Small intestine (tissue), 7 donors: ENCODE measurements at regions not wholly inside any gene's neighbourhood (a gene's known extent, or its start where the extent isn't known, plus 50 kb on each side); places are given as distances from the start of the nearest gene placed in this dataset.

Experiments used
- DNase-seq, 2 donors: peaks; one replicate each; pipeline versions ENCODE4 v3.0.0 to v3.0.0-alpha.2; 2013
- FAIRE-seq: peaks from 2 replicates; lab custom pipeline; 2012; peaks lifted over from hg19 to GRCh38; lab: Jason Lieb, UNC
- H3K27ac ChIP-seq, 3 donors: one replicate each; pipeline ENCODE4 v1.5.1; 2013; ENCODE audit warnings: low read length in 2 of 3, mild to moderate bottlenecking in 2 of 3, control low read depth in 1 of 3, inconsistent platforms in 1 of 3, low read depth in 1 of 3, moderate library complexity in 1 of 3
- H3K27me3 ChIP-seq, 3 donors: one replicate each; pipeline ENCODE4 v1.6.1; 2013; ENCODE audit warnings: low read length in 3 of 3, inconsistent platforms in 1 of 3; ENCODE audit not compliant: control insufficient read depth in 3 of 3, insufficient read depth in 3 of 3
- H3K36me3 ChIP-seq, 3 donors: one replicate each; pipeline ENCODE4 v1.6.1; 2013; ENCODE audit warnings: low read length in 3 of 3, inconsistent platforms in 1 of 3, low read depth in 1 of 3, mild to moderate bottlenecking in 1 of 3, moderate library complexity in 1 of 3; ENCODE audit not compliant: control insufficient read depth in 3 of 3, insufficient read depth in 2 of 3
- H3K4me1 ChIP-seq, 3 donors: one replicate each; pipeline ENCODE4 v1.6.1; 2013; ENCODE audit warnings: low read length in 2 of 3, inconsistent platforms in 1 of 3, low read depth in 1 of 3, mild to moderate bottlenecking in 1 of 3, moderate library complexity in 1 of 3; ENCODE audit not compliant: control insufficient read depth in 3 of 3, insufficient read depth in 2 of 3
- H3K4me3 ChIP-seq, 3 donors: one replicate each; pipeline ENCODE4 v1.5.1; 2013; ENCODE audit warnings: low read length in 3 of 3, control low read depth in 1 of 3, inconsistent platforms in 1 of 3, low read depth in 1 of 3, mild to moderate bottlenecking in 1 of 3, moderate library complexity in 1 of 3
- H3K9me3 ChIP-seq, 2 donors: one replicate each; pipeline ENCODE4 v1.6.1; 2013; ENCODE audit warnings: low read depth in 1 of 2, low read length in 1 of 2; ENCODE audit not compliant: control insufficient read depth in 2 of 2, insufficient read depth in 1 of 2
- WGBS, 3 donors: extraction: QIAGEN DNeasy Blood & Tissue Kit; methylation state at CpG; one replicate each; pipeline ENCODE4 v1.1.7; 2013; 5-methylcytosine and 5-hydroxymethylcytosine counted together
- donor health status: healthy with polysubstance abuse.
- donor health status: control.
- donor health status: control.
- donor health status: Bipolar disorder and iron deficiency.
- donor health status: healthy.

DNA sequence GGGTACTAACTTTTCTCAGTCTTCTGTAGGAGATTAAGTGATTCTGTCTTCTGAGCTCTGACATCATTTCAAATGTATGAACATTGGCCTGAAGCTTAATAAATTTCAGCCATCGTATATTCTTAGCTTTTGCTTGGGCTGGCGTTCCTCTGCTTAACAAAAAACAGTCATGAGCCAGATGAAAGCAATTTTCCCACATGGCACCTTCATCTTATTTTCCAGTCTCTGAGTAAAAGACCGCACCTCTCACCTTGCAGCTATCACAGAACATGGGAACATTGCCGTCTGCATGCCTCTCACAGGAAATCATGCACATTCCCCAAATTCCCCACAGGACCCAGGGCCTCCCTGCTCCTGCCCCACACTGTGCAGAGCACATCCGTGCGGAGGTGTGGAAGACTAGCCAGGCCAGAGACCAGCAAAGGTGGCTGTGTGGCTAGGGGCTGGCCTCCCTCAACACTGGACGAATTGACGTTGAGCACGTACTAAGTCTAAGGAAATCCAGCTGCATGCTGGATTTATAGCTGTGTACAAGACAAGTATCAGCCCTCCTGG, 531.8 kb upstream of the ID2 start:
- WGBS, 3 donors, result 85 to 96% (median 92%) methylated on average over 9 of the region's 9 CpGs
- DNase-seq (no peak), FAIRE-seq (no peak)
- no peaks in the 10 kb centered on the region for H3K9me3 ChIP-seq
- H3K4me1 ChIP-seq, result peaks cover 0 to 17% (median 0%) of the 10 kb centered on the region in 3 donors
- H3K27me3 ChIP-seq, result no peaks in the 10 kb centered on the region
- no peaks in the 10 kb centered on the region for H3K36me3 ChIP-seq
- H3K4me3 ChIP-seq, result no peak overlapping the region
- no peak overlapping the region for H3K27ac ChIP-seq

DNA sequence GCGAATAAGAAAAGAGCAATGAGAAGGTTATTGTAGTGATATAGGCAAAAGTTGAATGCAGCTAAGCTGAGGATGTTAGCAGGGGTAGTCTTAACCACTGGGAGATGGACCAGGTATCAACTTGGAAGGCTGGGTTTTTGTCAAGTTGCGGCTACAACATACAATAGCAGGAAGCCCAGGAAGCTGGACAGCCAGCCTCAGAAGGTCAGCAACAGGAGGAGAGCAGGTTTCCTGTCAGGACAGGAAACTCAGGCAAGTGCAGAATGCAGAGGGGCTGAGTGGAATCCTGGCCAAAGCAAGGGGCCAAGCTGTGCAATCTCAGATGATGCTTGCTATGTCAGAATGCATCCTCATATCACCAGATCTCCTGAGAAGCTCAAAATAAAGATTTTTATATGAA, 530.0 kb upstream of the ID2 start:
- Histone ChIP-seq H3K9me3 (peaks cover 0 to 3% of the 10 kb centered on the region in 2 donors), H3K36me3 (no peaks in the 10 kb centered on the region), H3K4me3 (no peak overlapping the region), H3K4me1 (peaks cover 0 to under 1% (median 0%) of the 10 kb centered on the region in 3 donors), H3K27me3 (no peaks in the 10 kb centered on the region), H3K27ac (no peak overlapping the region)
- DNase-seq (no peak), FAIRE-seq (no peak)
- WGBS, 3 donors, result 91 to 94% (median 94%) methylated on average over 2 of the region's 2 CpGs

DNA sequence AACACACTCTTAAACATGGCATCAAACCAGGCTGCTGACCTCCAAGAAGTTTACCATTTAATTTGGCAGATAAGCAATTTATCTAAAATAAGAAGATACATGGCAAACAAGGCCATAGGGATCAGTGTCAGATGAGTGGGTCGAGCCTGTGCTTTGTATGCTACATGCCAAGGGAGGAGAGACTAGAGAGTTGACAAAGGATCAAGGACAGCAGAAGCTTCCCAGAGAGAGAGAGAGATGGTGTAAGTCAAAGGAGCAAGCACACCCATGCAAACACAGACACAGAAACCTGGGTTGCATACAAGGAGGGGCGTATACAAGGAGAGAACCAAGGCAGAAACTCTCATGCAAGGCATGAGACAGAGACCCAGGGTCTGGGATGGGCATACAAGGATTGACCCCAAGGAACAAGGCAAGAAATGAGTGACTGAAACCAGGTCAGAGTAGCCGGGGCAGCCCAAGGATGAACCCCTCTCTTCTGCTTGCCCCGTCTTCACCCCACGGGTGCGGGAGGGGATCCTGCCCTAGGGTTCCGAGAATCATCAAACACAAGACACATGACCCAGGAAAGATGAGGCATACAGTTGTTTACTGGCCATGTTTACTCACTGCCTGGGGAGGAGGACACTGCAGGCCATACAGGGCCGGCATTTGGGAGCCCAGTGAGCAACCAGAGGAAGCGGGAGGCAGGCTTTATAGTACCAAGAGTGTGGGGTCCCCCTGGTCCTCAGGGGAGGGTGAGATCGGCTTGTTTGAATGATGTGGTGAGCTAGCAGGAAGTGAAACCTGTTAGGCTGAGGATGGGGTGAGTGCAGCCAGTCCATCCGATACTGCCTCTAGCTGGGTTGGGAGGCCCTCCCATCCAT, 529.2 kb upstream of the ID2 start:
- H3K4me3 ChIP-seq, result no peak overlapping the region
- H3K27ac ChIP-seq, result no peak overlapping the region
- WGBS, 3 donors, result 80 to 85% (median 81%) methylated on average over 11 of the region's 11 CpGs
- no peaks in the 10 kb centered on the region for H3K4me1 ChIP-seq
- FAIRE-seq (no peak), DNase-seq (no peak)
- H3K27me3 ChIP-seq, result no peaks in the 10 kb centered on the region
- H3K9me3 ChIP-seq, result peaks cover 0 to 7% of the 10 kb centered on the region in 2 donors
- no peaks in the 10 kb centered on the region for H3K36me3 ChIP-seq

DNA sequence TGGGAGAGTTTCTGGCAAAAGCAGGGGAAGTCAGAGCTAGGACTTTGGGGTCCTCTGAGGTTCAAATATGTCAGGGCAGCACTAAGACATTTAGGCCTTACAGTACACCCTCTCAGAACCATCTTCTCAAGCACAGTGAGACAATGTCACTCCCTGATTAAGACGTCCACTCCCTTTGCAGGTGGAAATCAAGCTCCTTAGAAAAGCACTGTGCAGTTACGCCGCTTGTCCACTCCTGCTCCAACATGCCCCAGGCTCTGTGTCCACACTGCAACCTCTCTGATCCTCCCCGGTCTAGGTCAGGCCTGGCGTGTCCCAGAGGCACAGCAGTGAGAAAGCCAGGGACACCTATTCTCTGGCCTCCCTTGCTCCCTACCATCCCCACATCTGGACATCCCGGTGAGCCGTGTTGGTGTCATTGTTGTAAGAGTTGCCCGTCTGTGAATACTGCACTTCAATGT, 528.6 kb upstream of the ID2 start:
- Histone ChIP-seq H3K9me3 (peaks cover 0 to 7% of the 10 kb centered on the region in 2 donors), H3K4me1 (no peaks in the 10 kb centered on the region), H3K27me3 (no peaks in the 10 kb centered on the region), H3K36me3 (no peaks in the 10 kb centered on the region), H3K27ac (no peak overlapping the region), H3K4me3 (no peak overlapping the region)
- 95 to 99% (median 96%) methylated on average over 8 of the region's 8 CpGs for WGBS, 3 donors
- no peak for FAIRE-seq
- no peak for DNase-seq

DNA sequence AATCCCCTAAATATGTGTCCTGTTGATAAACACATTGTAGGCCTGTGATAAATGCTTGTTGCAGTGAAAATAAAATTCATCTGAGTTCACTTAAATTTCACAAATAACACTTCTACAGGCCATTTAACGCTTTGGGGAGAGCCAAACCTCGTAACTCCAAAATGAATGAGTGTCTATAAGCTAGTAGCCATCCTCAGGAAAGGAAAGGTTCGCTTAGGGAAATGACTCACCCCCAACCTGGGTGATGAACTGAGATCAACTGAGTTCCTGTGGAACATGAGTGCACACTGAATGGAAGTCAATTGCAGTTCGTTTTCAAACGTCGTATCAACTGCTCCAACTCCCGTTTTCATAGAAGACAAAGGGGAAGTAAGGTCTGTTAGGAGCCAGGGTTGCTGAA, 527.6 kb upstream of the ID2 start:
- 88 to 93% (median 90%) methylated on average over 7 of the region's 7 CpGs for WGBS, 3 donors
- no peak overlapping the region for H3K27ac ChIP-seq
- no peak overlapping the region for H3K4me3 ChIP-seq

DNA sequence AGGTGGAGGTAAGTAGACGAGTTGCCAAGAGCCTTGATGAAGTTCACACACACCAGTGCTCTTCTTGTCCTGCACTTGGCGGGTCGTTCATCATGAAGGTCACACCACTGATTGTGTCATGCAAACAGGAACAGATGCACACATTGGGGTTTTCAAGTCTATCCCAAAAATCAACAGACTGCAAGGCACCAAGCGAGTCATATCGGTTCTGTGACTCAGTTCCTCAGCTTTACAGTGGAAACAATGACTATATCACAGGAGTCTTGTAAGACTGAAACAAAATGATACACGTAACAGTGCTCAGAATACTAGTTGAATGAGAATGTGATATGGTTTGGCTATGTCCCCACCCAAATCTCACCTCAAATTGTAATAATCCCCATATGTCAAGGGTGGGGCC, 526.9 kb upstream of the ID2 start:
- H3K27ac ChIP-seq, result no peak overlapping the region
- no peak for DNase-seq
- FAIRE-seq, result no peak
- WGBS, 3 donors, result 78 to 90% (median 86%) methylated on average over 6 of the region's 6 CpGs
- peaks cover 0 to 7% of the 10 kb centered on the region in 2 donors for H3K9me3 ChIP-seq
- no peaks in the 10 kb centered on the region for H3K36me3 ChIP-seq
- no peaks in the 10 kb centered on the region for H3K4me1 ChIP-seq
- H3K4me3 ChIP-seq, result no peak overlapping the region
- H3K27me3 ChIP-seq, result no peaks in the 10 kb centered on the region

More for the DNA sequence above, 527.6 kb upstream of the ID2 start:
- no peak for FAIRE-seq
- H3K4me1 ChIP-seq, result no peaks in the 10 kb centered on the region
- no peaks in the 10 kb centered on the region for H3K36me3 ChIP-seq
- no peaks in the 10 kb centered on the region for H3K27me3 ChIP-seq
- H3K9me3 ChIP-seq, result peaks cover 0 to 7% of the 10 kb centered on the region in 2 donors
- no peak for DNase-seq

DNA sequence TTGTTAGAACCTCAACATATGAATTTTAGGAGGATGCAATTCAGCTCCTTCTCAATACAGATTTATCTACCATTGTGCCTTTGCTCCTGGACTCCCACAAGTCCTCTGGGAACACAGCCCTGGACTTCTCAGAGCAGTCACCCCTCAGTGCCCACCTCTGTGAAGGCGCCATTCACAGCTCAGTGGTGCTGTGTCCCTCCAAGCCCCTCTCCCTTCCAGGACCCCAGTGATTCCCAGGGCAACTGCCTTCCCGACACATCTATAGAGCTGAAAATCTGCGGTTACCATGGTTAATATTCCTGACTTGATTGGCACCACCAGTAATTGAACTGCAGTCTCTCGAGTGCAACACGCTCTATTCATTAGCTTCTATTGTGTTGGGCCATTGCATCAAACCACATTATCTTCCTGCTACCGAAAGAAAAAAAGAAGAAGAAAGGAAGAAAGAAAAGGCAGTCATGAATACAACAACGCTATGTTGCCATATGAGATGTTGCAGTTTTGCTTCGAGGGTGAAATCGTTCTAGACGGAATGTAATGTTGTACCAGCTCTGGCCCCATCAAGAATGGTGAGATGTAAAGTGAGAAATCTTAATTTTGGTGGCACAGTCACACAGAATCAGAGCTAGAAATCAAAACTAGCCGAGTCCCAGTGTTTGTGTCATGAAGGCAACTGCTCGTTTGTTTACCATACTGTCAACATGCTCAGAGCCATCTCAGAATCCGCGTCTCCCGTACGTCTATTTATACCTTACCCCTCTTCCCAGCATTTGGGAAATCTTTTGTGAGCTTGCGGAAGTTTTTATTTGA, 524.0 kb upstream of the ID2 start:
- H3K27ac ChIP-seq, result no peak overlapping the region
- no peaks in the 10 kb centered on the region for H3K27me3 ChIP-seq
- no peaks in the 10 kb centered on the region for H3K4me1 ChIP-seq
- WGBS, 3 donors, result 91 to 92% (median 92%) methylated on average over 17 of the region's 17 CpGs
- peaks cover 0 to 7% of the 10 kb centered on the region in 2 donors for H3K9me3 ChIP-seq
- H3K4me3 ChIP-seq, result no peak overlapping the region
- DNase-seq, result no peak
- no peaks in the 10 kb centered on the region for H3K36me3 ChIP-seq
- no peak for FAIRE-seq

DNA sequence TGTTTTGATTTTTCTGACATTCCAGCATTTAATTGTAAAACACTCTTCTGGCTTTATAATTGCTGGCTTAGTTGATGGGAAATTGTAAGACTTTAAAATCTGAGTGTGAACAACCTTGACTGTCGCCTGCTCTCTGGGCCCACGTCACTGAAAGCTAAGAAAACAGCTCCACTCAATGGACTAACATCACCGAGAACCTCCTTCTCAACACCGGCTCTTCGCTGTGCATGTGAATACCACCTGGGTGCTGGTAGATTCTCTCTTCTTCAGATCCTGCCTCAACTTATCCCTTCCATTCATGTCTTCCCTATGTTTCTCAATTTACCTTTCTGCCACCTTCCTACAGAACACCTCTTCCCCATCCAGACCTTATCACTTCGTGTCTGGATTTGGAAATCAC, 523.1 kb upstream of the ID2 start:
- H3K27ac ChIP-seq, result no peak overlapping the region
- no peak overlapping the region for H3K4me3 ChIP-seq
- H3K4me1 ChIP-seq, result no peaks in the 10 kb centered on the region
- H3K9me3 ChIP-seq, result peaks cover 0 to 7% of the 10 kb centered on the region in 2 donors
- H3K36me3 ChIP-seq, result no peaks in the 10 kb centered on the region
- no peaks in the 10 kb centered on the region for H3K27me3 ChIP-seq
- DNase-seq, result no peak
- 73 to 87% (median 80%) methylated on average over 6 of the region's 6 CpGs for WGBS, 3 donors
- FAIRE-seq, result no peak
